ENCODE measurements at regions not wholly inside any gene's neighbourhood (a gene's known extent, or its start where the extent isn't known, plus 50 kb on each side); places are given as distances from the start of the nearest gene placed in this dataset.

DNA sequence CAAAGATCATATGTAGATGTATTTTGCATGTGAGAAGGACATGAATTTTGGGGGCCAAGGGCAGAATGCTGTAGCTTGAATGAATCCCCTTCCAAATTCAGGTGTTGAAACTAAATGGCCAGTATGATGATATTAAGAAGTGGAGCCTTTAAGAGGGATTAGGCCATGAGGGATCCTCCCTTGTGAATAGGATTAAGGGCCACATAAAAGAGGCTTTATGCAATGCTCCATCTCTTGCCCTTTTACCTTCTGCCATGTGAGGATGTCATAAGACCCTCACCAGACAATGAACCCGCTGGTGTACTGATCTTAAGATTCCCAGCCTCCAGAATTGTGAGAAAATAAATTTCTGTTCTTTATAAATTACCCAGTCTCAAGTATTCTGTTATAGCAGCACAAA is 206.1 kb downstream of the YTHDC2 start:
- H3K27ac ChIP-seq, result no peak overlapping the region
- H3K36me3 ChIP-seq, result no peaks in the 10 kb centered on the region
- DNase-seq (ENCODE audit: low read depth in 1 of 2, low spot score in 1 of 2), result no peak
- no peaks in the 10 kb centered on the region for H3K27me3 ChIP-seq
- no peaks in the 10 kb centered on the region for H3K4me1 ChIP-seq (ENCODE audit: low read depth)
- H3K4me3 ChIP-seq, result no peak overlapping the region
- TF ChIP-seq, protein P1, sequence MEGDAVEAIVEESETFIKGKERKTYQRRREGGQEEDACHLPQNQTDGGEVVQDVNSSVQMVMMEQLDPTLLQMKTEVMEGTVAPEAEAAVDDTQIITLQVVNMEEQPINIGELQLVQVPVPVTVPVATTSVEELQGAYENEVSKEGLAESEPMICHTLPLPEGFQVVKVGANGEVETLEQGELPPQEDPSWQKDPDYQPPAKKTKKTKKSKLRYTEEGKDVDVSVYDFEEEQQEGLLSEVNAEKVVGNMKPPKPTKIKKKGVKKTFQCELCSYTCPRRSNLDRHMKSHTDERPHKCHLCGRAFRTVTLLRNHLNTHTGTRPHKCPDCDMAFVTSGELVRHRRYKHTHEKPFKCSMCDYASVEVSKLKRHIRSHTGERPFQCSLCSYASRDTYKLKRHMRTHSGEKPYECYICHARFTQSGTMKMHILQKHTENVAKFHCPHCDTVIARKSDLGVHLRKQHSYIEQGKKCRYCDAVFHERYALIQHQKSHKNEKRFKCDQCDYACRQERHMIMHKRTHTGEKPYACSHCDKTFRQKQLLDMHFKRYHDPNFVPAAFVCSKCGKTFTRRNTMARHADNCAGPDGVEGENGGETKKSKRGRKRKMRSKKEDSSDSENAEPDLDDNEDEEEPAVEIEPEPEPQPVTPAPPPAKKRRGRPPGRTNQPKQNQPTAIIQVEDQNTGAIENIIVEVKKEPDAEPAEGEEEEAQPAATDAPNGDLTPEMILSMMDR (IDR thresholded peaks at IDR 0.05; ENCODE audit: low read depth, low read length), result no peak
- no peaks in the 10 kb centered on the region for H3K9me3 ChIP-seq (ENCODE audit: low read depth)

DNA sequence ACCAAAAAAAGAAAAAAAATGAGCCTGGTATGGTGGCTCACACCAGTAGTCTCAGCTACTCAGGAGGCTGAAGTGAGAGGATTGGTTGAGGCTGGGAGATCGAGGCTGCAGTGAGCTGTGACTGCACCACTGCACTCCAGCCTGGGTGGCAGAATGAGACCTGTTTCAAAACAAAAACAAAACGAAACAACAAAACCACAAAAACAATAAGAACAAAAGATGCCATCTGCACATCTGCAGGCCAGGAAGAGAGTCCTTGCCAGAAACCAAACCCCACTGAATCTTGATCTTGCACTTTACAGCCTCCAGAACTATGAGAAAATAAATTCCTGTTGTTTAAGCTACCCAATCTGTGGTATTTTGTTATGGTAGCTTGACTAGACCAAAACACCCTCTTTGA is 207.7 kb downstream of the YTHDC2 start:
- Histone ChIP-seq H3K9me3 (ENCODE audit: low read depth) (no peaks in the 10 kb centered on the region), H3K27ac (no peak overlapping the region), H3K36me3 (no peaks in the 10 kb centered on the region), H3K4me1 (ENCODE audit: low read depth) (no peaks in the 10 kb centered on the region), H3K4me3 (no peak overlapping the region), H3K27me3 (no peaks in the 10 kb centered on the region)
- TF ChIP-seq, protein P1 (IDR thresholded peaks at IDR 0.05; ENCODE audit: low read depth, low read length), result no peak
- no peak for DNase-seq (ENCODE audit: low read depth in 1 of 2, low spot score in 1 of 2)

DNA sequence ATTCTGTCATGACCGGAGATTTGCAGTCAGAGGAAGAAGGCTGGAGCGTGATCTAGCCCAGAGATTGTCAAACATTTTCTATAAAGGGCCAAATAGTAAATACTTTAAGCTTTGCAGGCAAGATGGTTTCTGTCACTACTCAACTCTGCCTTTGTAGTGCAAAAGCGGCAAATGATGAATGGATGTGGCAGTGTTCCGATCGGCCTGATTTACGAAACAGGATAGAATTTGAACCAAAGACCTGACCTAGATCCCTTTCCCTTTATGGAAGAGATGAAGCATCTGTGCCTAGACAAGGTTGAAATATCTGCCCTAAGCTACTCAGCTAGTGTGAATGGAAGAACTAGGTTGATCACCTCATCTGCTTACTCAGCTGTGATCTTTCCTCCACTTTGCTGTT is 209.5 kb downstream of the YTHDC2 start:
- TF ChIP-seq, protein P1 (IDR thresholded peaks at IDR 0.05; ENCODE audit: low read depth, low read length), result no peak
- Histone ChIP-seq H3K9me3 (ENCODE audit: low read depth) (no peaks in the 10 kb centered on the region), H3K4me3 (no peak overlapping the region), H3K27me3 (no peaks in the 10 kb centered on the region), H3K36me3 (no peaks in the 10 kb centered on the region), H3K4me1 (ENCODE audit: low read depth) (no peaks in the 10 kb centered on the region), H3K27ac (no peak overlapping the region)
- no peak for DNase-seq (ENCODE audit: low read depth in 1 of 2, low spot score in 1 of 2)

DNA sequence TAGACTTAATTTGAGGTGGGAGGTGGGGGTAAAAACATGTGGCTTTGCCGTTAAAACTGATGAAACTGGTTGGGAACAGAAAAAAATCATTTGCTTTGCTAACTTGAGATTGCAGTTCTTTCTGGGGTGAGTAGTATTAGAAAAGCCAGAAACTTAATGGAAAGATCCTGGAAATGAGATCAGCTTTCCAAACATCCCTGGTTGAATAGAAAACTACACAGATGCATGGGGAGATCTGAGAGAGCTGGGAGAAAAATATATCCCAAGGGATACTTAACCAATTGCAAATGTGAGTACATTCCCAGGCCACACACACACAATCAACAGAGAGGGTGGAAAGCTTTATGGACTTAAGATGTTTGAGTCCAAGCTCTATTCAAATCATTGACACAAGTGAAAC is 222.3 kb downstream of the YTHDC2 start:
- no peak for DNase-seq (ENCODE audit: low read depth in 1 of 2, low spot score in 1 of 2)
- no peaks in the 10 kb centered on the region for H3K4me1 ChIP-seq (ENCODE audit: low read depth)
- H3K27me3 ChIP-seq, result no peaks in the 10 kb centered on the region
- TF ChIP-seq, protein P1 (IDR thresholded peaks at IDR 0.05; ENCODE audit: low read depth, low read length), result no peak
- H3K4me3 ChIP-seq, result no peak overlapping the region
- no peak overlapping the region for H3K27ac ChIP-seq
- no peaks in the 10 kb centered on the region for H3K9me3 ChIP-seq (ENCODE audit: low read depth)
- H3K36me3 ChIP-seq, result no peaks in the 10 kb centered on the region

DNA sequence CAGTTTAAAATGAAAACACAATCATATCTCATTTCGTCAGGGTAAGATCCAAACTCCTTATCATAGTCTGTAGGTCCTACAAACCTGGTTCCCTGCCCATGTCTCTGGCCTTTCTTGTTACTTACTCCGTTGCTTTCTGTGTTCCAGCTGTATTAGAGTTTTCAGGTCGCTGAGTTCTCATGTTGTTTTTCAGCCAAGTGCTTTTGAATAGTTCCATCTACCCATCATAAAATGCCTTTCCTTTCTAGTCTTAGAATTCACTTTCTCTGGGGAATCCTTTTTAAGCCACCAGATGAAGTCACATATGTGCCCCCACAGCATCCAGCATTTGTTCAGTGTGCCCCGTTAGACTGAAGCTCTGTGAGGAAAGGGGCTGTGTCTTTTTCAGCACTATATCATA is 228.7 kb downstream of the YTHDC2 start:
- Histone ChIP-seq H3K9me3 (ENCODE audit: low read depth) (no peaks in the 10 kb centered on the region), H3K27me3 (no peaks in the 10 kb centered on the region), H3K4me3 (no peak overlapping the region), H3K27ac (no peak overlapping the region), H3K4me1 (ENCODE audit: low read depth) (no peaks in the 10 kb centered on the region), H3K36me3 (no peaks in the 10 kb centered on the region)
- TF ChIP-seq, protein P1 (IDR thresholded peaks at IDR 0.05; ENCODE audit: low read depth, low read length), result no peak
- DNase-seq (ENCODE audit: low read depth in 1 of 2, low spot score in 1 of 2), result no peak

DNA sequence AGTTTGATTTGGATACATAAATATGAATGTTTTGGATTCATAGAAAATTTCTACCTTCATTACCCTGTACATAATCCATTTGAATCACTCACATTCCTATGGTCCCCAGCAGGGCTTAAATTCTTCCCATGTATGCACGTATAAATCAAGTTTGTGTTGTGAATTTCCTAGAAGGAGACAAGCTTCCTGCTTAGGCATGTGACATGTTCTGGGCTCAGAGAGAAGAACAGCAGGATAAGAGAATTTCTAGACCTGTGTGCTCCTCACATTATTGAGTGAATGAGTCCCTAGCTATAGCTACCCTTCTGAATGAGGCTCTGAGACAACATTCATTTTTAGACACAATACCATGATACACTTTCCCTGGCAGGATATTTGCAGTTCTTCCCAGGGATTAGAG is 229.1 kb downstream of the YTHDC2 start:
- Histone ChIP-seq H3K9me3 (ENCODE audit: low read depth) (no peaks in the 10 kb centered on the region), H3K36me3 (no peaks in the 10 kb centered on the region), H3K4me1 (ENCODE audit: low read depth) (no peaks in the 10 kb centered on the region), H3K27me3 (no peaks in the 10 kb centered on the region), H3K27ac (no peak overlapping the region), H3K4me3 (no peak overlapping the region)
- TF ChIP-seq, protein P1 (IDR thresholded peaks at IDR 0.05; ENCODE audit: low read depth, low read length), result no peak
- no peak for DNase-seq (ENCODE audit: low read depth in 1 of 2, low spot score in 1 of 2)
